ENCODE measurements at regions not wholly inside any gene's neighbourhood (a gene's known extent, or its start where the extent isn't known, plus 50 kb on each side); places are given as distances from the start of the nearest gene placed in this dataset.

DNA sequence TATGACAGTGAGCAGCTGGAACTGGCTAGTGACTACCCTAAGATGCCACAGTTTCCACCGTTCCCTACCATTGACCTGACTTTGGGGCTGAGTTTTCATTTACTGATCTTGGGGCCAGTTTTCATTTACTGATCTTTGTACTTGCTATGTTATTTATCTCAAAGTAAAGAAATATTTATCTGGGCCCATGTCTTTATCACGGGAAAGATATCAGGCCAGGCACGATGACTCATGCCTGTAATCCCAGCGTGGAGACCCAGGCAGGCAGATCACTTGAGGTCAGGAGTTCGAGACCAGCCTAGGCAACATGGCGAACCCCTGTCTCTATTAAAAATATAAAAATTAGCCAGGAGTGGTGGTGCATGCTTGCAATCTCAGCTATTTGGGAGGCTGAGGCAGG, 83.5 kb downstream of the EOMES start:
- Histone ChIP-seq H2BK20ac (ENCODE audit: low read length) (0 out of 2 replicates have a peak overlapping the region, but pooled peaks have one; percentile 32), H3K4me2 (ENCODE audit: insufficient read depth in 1 of 2, low read depth in 2 of 2, low read length in 2 of 2) (no peak overlapping the region), H2AFZ (ENCODE audit: low read length) (no peak overlapping the region), H3K27me3 (replicated peaks in 1 of 4; ENCODE audit: control insufficient read depth in 3 of 4, extremely low read depth in 1 of 4, insufficient read depth in 3 of 4, low read length in 3 of 4) (no peaks in the 10 kb centered on the region), H3K27ac (ENCODE audit: low read depth, low read length) (no peak overlapping the region), H3K9me3 (ENCODE audit: insufficient read depth in 2 of 2, low read depth in 1 of 2, low read length in 1 of 2) (no peaks in the 10 kb centered on the region), H4K20me1 (replicated peaks in 1 of 2; ENCODE audit: control insufficient read depth in 1 of 2, insufficient read depth in 2 of 2, low read length in 2 of 2) (no peaks in the 10 kb centered on the region), H4K5ac (ENCODE audit: insufficient read length, low read depth, low read length) (no peak overlapping the region), H2AK5ac (ENCODE audit: low read depth, low read length) (no peak overlapping the region), H2BK120ac (replicated peaks; ENCODE audit: low read depth, low read length) (no peak overlapping the region), H3K23ac (ENCODE audit: insufficient read length) (no peak overlapping the region), H3K9ac (replicated peaks in 1 of 4; ENCODE audit: extremely low read depth in 1 of 4, low read depth in 3 of 4, low read length in 3 of 4) (no peak overlapping the region), H2BK5ac (ENCODE audit: low read depth, low read length) (no peak overlapping the region), H2BK12ac (ENCODE audit: low read depth, low read length) (no peak overlapping the region), H3K18ac (ENCODE audit: extremely low read depth, low read length) (no peak overlapping the region), H2BK15ac (ENCODE audit: low read length) (0 out of 2 replicates have a peak overlapping the region, but pooled peaks have one; percentile 29), H3K79me1 (ENCODE audit: low read depth, low read length) (no peaks in the 10 kb centered on the region), H3K23me2 (ENCODE audit: low read depth, low read length) (no peaks in the 10 kb centered on the region), H4K8ac (ENCODE audit: extremely low read depth, insufficient read depth, low read length) (no peak overlapping the region), H3K36me3 (ENCODE audit: control insufficient read depth in 2 of 4, insufficient read depth in 4 of 4, low read length in 3 of 4) (no peaks in the 10 kb centered on the region), H3K4me1 (replicated peaks in 1 of 4; ENCODE audit: control insufficient read depth in 3 of 4, insufficient read depth in 4 of 4, low read length in 3 of 4) (no peaks in the 10 kb centered on the region), H3K79me2 (ENCODE audit: control insufficient read depth in 1 of 2, insufficient read depth in 2 of 2, low read length in 2 of 2) (no peaks in the 10 kb centered on the region), H3K4me3 (ENCODE audit: extremely low read depth in 1 of 4, insufficient read depth in 2 of 4, low read depth in 3 of 4, low read length in 4 of 4) (no peak overlapping the region), H3K56ac (replicated peaks; ENCODE audit: insufficient read length, low read depth, low read length) (no peak overlapping the region), H3K4ac (replicated peaks; ENCODE audit: insufficient read length, low read depth, low read length) (no peak overlapping the region), H3K14ac (ENCODE audit: insufficient read length) (no peak overlapping the region), H4K91ac (replicated peaks; ENCODE audit: insufficient read length, low read length) (no peak overlapping the region)
- FAIRE-seq = no peak
- CTCF ChIA-PET (ENCODE audit: partially characterized antibody) = interaction anchor here (0.6 to 1.7 kb wide), 5 partner anchors 19 to 346 kb away, joined by 3 to 6 read pairs (median 3); no protein-coding TSS in a partner anchor
- POLR2A ChIA-PET (ENCODE audit: partially characterized antibody) = interaction anchor here (1.5 kb wide), 1 partner anchor 15 kb away, joined by 3 read pairs; no protein-coding TSS in a partner anchor
- DNase-seq (ENCODE audit: low read depth in 1 of 2, low spot score in 2 of 2) = no peak
- 92% methylated on average over 6 of the region's 6 CpGs; no CpG with 5 or more reads in 1 of the 2 experiments for WGBS, 2 experiments (ENCODE audit: extremely low coverage in 1 of 2, insufficient coverage in 1 of 2, insufficient read length in 1 of 2, insufficient replicate concordance in 2 of 2, low coverage in 1 of 2, low lambda C conversion rate in 2 of 2, missing lambda C conversion rate in 1 of 2)
- TF ChIP-seq POLR2A (IDR thresholded peaks at IDR 0.05; ENCODE audit: control extremely low read depth in 1 of 2, low read depth in 2 of 2, low read length in 2 of 2) (no peak), CTBP2 (IDR thresholded peaks at IDR 0.05; ENCODE audit: borderline replicate concordance, insufficient read depth, insufficient read length, low read length) (no peak), ATF2 (IDR thresholded peaks at IDR 0.05; ENCODE audit: low read length) (no peak)

All from H1 (cell line).